ENCODE measurements at regions not wholly inside any gene's neighbourhood (a gene's known extent, or its start where the extent isn't known, plus 50 kb on each side); places are given as distances from the start of the nearest gene placed in this dataset.

GRCh38 chr2:129904532-129905446, 74.7 kb upstream of the RAB6C start:
- no peak for DNase-seq

- no peak for DNase-seq
Observed at GRCh38 chr2:129905664-129906081, 73.8 kb upstream of the RAB6C start.

- no peak for DNase-seq
Observed at GRCh38 chr2:129906139-129906860, 73.2 kb upstream of the RAB6C start.

- DNase-seq: no peak
Observed at GRCh38 chr2:129906861-129907235, 72.6 kb upstream of the RAB6C start.

GRCh38 chr2:129907256-129907998, 72.0 kb upstream of the RAB6C start:
- no peak for DNase-seq

- DNase-seq: no peak
Observed at GRCh38 chr2:129908721-129909373, 70.6 kb upstream of the RAB6C start.

GRCh38 chr2:129909651-129910418, 69.6 kb upstream of the RAB6C start:
- no peak for DNase-seq

- DNase-seq: no peak
Observed at GRCh38 chr2:129910446-129911362, 68.8 kb upstream of the RAB6C start.

GRCh38 chr2:129911363-129912065, 68.0 kb upstream of the RAB6C start:
- no peak for DNase-seq

- DNase-seq: no peak
Observed at GRCh38 chr2:129912066-129912820, 67.2 kb upstream of the RAB6C start.

GRCh38 chr2:129912871-129913694, 66.4 kb upstream of the RAB6C start:
- no peak for DNase-seq

GRCh38 chr2:129913695-129914495, 65.6 kb upstream of the RAB6C start:
- DNase-seq: no peak

GRCh38 chr2:129914538-129915302, 64.7 kb upstream of the RAB6C start:
- DNase-seq: no peak

GRCh38 chr2:129915303-129915840, 64.1 kb upstream of the RAB6C start:
- no peak for DNase-seq

GRCh38 chr2:129918604-129919003, 60.9 kb upstream of the RAB6C start:
- DNase-seq: no peak

- DNase-seq: no peak
Observed at GRCh38 chr2:129922571-129923264, 56.7 kb upstream of the RAB6C start.
